MG63 (cell line): ENCODE measurements at regions not wholly inside any gene's neighbourhood (a gene's known extent, or its start where the extent isn't known, plus 50 kb on each side); places are given as distances from the start of the nearest gene placed in this dataset.
A peak's percentile ranks its signal among the peaks of the same experiment; 100 is the strongest.
"Not testable (repeated sequence)": the region's sequence is repeated elsewhere in the genome, so short reads cannot be mapped to it uniquely, and the experiment has no call there.

ENCODE experiments used
- DNase-seq: peaks from one replicate; pipeline ENCODE4 v3.0.0-alpha.2; 2020
- H3K27me3 ChIP-seq: fragments of 250-450 bp; sonication (Bioruptor Pico); 2 replicates; pipeline ENCODE4 v1.5.1; 2020; ENCODE audit warnings: mild to moderate bottlenecking, moderate library complexity
- H3K36me3 ChIP-seq: fragments of 250-450 bp; sonication (Bioruptor Pico); 2 replicates; pipeline ENCODE4 v1.5.1; 2020; ENCODE audit warnings: mild to moderate bottlenecking, moderate library complexity
- H3K4me3 ChIP-seq: fragments of 250-450 bp; sonication (Bioruptor Pico); 2 replicates; pipeline ENCODE4 v1.5.1; 2020; ENCODE audit warnings: mild to moderate bottlenecking, moderate library complexity
- H3K9me3 ChIP-seq: fragments of 250-450 bp; sonication (Bioruptor Pico); 2 replicates; pipeline ENCODE4 v1.5.1; 2020; ENCODE audit warnings: mild to moderate bottlenecking, moderate library complexity

DNA sequence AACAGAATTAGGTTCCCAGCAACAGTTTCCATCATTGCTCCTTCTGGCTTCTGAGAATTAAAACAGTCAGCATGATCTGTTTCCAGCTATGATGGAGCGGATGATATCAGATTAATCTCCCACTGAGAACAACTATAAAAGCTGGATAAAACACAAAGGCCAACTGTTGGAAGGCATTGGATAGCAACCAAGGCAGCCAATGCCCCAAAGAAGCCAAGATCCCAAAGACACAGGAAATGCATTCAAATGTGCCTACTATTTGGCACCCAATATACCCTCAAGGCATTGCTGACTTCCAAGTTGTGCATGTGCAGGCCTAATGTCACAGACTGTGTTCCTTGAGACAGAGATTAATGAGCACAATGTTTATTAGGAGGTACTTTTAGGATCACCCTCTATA is 259.3 kb downstream of the ARHGAP12 start:
- H3K4me3 ChIP-seq: no peak overlapping the region
- peaks cover 16% of the 10 kb centered on the region for H3K9me3 ChIP-seq
- DNase-seq: peak; percentile 84
- H3K36me3 ChIP-seq: no peaks in the 10 kb centered on the region
- no peaks in the 10 kb centered on the region for H3K27me3 ChIP-seq

DNA sequence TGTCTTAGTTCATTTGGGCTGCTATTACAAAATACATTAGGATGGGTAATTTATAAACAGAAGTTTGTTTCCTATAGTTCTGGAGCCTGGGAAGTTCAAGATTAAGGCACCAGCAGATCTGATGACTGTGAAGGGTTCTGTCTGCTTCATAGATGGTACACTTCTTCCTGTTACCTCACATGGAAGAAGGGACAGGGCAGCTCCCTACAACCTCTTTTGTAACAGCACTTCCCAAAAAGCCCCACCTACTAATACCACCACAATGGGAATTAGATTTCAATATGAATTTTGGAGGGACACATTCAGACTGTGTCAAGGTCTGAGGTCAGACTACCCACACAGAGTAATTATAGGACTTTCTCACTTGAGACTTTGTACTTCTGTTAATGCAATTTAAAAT is 260.3 kb downstream of the ARHGAP12 start:
- Histone ChIP-seq H3K4me3 (no peak overlapping the region), H3K36me3 (no peaks in the 10 kb centered on the region), H3K27me3 (no peaks in the 10 kb centered on the region), H3K9me3 (peaks cover 16% of the 10 kb centered on the region)
- no peak for DNase-seq

DNA sequence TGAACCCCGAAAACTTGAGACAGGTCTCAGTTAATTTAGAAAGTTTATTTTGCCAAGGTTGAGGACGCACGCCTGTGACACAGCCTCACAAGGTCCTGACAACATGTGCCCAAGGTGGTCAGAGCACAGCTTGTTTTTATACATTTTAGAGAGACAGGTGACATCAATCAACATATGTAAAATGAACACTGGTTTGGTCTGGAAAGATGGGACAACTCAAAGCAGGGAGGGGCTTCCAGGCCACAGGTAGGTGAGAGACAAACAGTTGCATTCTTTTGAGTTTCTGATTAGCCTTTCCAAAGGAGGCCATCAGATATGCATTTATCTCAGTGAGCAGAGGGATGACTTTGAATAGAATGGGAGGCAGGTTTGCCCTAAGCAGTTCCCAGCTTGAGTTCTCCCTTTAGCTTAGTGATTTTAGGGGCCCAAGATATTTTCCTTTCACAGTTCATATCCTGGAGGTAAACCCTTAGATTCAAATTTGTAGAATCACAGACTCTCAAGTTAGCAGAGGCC is 262.8 kb downstream of the ARHGAP12 start:
- not testable (repeated sequence) for H3K4me3 ChIP-seq, DNase-seq, H3K36me3 ChIP-seq, H3K9me3 ChIP-seq, H3K27me3 ChIP-seq

DNA sequence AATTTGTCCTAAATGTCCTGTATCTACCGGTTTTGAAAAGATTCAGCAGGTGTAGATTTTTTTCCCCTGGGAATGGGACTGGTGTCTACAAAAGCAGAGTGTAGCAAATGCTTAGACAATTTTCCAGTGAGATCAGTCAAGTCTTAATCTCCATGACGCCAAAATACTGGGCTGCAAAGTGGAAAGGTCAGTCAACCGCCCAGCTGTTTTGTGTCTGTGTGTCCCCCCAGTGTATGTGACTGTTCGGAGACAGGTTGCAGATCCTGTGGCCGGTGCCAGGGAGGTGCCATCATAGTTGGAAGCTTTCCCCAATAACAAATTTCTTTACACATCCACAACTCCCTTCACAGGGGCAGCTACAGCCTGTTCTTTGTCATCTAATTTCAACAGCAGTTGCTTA is 263.8 kb downstream of the ARHGAP12 start:
- no peak overlapping the region for H3K4me3 ChIP-seq
- no peak for DNase-seq
- H3K27me3 ChIP-seq: no peaks in the 10 kb centered on the region
- H3K36me3 ChIP-seq: no peaks in the 10 kb centered on the region
- no peaks in the 10 kb centered on the region for H3K9me3 ChIP-seq

DNA sequence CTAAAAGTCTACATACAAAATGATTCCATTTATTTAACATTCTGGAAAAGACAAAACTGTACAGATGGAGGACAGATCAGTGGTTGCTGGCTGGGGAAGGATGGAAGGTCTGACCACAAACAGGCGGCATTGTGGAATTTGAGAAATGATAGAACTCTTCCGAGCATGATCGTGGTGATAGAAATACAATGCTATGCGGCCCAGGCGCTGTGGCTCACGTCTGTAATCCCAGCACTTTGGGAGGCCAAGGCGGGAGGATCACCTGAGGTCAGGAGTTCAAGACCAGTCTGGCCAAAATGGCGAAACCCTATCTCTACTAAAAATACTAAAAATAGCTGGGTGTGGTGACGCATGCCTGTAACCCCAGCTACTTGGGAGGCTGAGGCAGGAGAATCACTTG is 264.6 kb downstream of the ARHGAP12 start:
- not testable (repeated sequence) for H3K4me3 ChIP-seq, H3K27me3 ChIP-seq

DNA sequence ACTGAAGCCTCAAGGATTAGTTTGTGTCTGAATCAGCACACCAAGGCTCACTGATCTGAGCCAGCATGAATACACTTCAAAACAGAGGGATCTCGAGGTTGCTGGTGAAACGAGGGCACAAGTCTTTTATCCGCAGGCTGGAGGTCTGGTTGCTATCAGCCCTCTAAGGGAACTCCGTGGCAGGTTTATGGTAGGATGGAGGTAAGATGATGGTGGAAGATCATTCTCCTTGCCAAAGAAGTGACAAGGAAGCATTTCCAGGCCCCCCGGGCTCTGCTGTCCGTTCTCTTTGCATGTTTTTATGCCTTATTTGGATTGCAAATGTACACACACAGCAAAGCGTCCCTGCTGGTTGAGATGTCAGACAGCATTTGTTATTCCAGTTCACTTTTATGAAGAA is 268.3 kb downstream of the ARHGAP12 start:
- H3K36me3 ChIP-seq: no peaks in the 10 kb centered on the region
- no peak overlapping the region for H3K4me3 ChIP-seq
- H3K9me3 ChIP-seq: no peaks in the 10 kb centered on the region
- no peak for DNase-seq
- H3K27me3 ChIP-seq: no peaks in the 10 kb centered on the region

More for the DNA sequence above, 264.6 kb downstream of the ARHGAP12 start:
- not testable (repeated sequence) for DNase-seq, H3K9me3 ChIP-seq, H3K36me3 ChIP-seq

DNA sequence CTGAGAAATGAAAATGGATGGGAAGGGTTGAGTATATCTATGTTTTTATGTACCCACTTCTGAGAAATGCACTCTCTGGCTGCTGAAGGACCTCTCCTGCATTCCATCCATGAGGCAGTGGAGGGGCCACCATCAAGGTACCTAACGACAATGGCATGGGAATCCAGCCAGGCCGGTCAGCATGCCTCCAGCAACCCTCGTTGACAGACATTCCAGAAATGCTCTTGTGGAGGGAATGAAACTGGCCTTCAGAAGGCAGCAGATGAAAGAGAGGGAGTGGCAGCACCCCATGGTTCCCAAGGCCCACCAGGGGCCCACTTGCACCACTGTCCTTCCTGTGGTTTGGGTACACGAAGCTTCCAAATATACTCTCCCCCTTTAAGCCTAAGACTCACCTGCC is 269.0 kb downstream of the ARHGAP12 start:
- H3K9me3 ChIP-seq: no peaks in the 10 kb centered on the region
- DNase-seq: no peak
- H3K27me3 ChIP-seq: no peaks in the 10 kb centered on the region
- no peaks in the 10 kb centered on the region for H3K36me3 ChIP-seq
- no peak overlapping the region for H3K4me3 ChIP-seq

DNA sequence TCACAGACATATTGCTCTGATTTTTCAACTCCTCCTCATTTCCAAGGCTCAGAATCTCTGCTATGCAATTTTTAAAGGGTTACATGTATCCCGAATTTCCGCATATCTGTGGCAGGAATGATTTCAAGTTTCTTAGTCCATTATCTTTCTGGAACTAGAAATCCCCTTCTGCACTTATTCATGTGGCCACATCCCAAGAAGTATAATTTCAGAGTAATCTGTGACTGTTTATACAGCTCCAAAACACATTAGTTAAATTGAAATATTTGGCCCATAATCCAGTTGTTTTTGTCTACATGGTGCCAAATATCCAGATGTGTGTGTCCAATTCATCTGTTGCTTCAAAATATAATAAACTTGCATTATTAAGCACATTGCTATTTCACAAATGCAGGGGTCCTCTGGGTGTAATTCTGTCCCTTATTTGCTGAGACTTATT is 271.2 kb downstream of the ARHGAP12 start:
- H3K36me3 ChIP-seq: no peaks in the 10 kb centered on the region
- no peak overlapping the region for H3K4me3 ChIP-seq
- DNase-seq: no peak
- no peaks in the 10 kb centered on the region for H3K27me3 ChIP-seq
- H3K9me3 ChIP-seq: no peaks in the 10 kb centered on the region

DNA sequence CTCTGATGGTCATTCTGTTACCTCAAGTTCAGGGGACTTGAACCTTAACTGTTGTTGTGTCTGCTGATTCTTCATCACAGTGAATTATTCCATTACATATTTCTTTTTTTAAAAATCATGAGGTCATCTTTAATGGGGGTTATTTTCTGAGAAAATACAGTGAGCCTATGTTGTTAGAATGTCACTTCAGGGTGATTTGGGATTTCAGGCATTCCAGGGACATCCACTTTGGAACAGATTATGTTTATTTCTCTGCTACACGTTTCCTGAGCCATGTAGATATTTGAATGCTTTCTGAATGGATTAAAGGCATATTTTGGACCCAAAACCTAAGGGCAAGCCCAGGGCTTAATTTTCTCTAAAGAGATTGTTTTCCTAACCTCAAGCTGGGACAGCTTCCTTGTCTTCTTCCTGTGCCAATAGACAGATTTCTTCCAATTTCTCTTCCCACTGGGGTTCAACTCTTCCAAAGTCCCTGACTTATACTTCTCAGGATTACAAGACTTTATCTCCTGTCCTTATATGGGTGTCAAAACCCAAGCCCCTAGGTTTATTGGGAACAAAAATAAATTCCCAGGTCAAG is 271.7 kb downstream of the ARHGAP12 start:
- Histone ChIP-seq H3K27me3 (no peaks in the 10 kb centered on the region), H3K36me3 (no peaks in the 10 kb centered on the region)

DNA sequence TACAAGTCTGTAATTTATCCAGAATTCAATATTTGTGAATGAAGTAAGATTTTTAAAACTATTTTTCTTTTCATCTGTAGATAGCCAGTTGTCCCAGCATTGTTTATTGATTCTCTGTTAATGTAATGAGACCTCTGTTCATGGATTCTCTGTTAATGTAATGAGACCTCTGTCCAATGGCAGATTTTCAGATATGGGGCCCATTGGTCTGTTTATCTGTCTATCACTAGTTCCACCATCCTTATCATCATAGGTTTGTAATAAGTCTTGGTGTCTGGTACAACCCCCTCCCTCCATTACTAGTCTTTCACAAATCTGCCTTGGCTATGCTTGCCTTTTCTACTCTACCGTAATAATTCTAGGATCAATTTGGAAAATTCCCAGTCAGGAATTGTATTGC is 276.6 kb downstream of the ARHGAP12 start:
- Histone ChIP-seq H3K4me3 (no peak overlapping the region), H3K27me3 (no peaks in the 10 kb centered on the region), H3K9me3 (no peaks in the 10 kb centered on the region), H3K36me3 (no peaks in the 10 kb centered on the region)
- DNase-seq: no peak

More for the DNA sequence above, 271.7 kb downstream of the ARHGAP12 start:
- DNase-seq: no peak
- no peaks in the 10 kb centered on the region for H3K9me3 ChIP-seq
- H3K4me3 ChIP-seq: no peak overlapping the region

DNA sequence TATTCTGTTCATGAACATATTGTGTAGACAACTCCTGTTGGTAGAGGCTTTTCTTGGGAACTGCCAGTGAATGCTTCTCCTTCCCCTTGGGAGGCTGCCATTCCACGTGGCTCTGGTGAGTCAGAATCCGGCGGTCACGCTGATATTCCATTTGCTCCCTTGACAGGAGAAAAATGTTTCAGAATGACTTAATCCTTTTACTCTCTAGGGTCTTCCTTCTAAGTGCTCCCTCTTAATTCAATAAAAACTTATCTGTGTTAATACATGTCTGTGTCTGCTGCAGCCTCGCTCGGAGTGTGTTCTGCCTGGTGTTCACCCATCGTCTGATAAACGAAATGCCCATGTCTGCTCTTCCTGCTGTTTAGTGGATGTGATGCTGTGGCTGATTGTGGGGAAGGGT is 278.6 kb downstream of the ARHGAP12 start:
- DNase-seq: peak; percentile 89
- H3K9me3 ChIP-seq: no peaks in the 10 kb centered on the region
- H3K36me3 ChIP-seq: no peaks in the 10 kb centered on the region
- no peak overlapping the region for H3K4me3 ChIP-seq
- no peaks in the 10 kb centered on the region for H3K27me3 ChIP-seq

DNA sequence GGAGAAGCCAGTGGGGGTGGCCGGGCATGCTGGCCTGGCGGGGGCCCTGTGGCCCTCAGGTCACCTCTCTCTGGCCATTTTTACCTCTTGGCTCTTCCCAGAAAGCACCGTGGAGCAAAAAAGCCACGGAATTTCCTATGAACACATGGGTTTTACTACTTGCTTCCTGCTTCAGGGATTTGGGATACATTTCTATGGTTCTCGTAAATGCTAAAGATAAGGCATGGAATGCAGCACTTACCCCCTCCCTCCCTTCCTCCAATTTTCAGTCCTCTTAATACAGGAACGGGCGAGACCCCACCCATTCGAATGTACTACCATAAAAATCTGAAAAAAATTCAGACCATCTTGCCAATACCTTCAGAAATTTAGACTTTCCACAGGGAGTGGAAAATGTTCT is 279.7 kb downstream of the ARHGAP12 start:
- H3K9me3 ChIP-seq: no peaks in the 10 kb centered on the region
- H3K36me3 ChIP-seq: no peaks in the 10 kb centered on the region
- no peak for DNase-seq
- no peaks in the 10 kb centered on the region for H3K27me3 ChIP-seq
- H3K4me3 ChIP-seq: no peak overlapping the region

DNA sequence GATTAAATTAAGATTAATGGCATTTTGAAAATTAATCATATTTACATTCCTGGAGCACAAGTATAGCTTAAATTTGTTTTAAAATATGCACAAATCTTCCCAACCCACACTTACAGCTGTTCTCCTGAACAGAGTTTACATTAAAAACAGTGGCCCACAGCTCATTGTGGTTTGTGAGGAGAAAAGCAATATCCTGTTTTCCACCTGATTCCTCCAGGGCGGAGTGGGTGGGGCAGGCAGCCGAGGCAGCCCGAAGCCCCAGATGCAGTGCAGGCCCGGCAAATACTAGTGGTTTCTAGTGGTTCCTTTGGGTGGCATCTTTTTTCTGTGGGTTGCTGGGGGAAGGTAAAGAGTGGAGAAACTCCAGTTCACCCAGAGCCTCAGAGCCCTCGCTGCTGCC is 280.8 kb downstream of the ARHGAP12 start:
- Histone ChIP-seq H3K9me3 (no peaks in the 10 kb centered on the region), H3K36me3 (no peaks in the 10 kb centered on the region), H3K4me3 (no peak overlapping the region), H3K27me3 (no peaks in the 10 kb centered on the region)
- DNase-seq: no peak

DNA sequence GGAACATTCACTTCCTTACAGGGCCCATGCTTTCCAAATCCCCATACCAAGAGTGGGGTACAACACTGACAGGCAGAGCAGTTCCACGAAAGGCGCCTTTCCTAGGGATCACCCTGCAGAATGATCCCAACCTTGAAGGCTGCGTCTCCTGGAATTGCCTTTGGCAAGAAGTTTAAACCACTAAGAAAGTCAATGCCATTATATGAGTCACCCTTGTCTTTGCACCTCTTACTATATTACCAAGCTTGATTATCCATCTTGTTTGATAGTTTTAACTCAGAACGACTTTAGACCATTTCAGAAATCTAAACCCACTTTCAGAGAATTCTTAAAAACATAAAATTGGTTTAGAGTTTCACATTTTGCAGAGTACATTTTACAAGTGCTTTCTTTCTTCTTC is 282.1 kb downstream of the ARHGAP12 start:
- peaks cover 4% of the 10 kb centered on the region; the same call in 1 of the 2 replicates for H3K9me3 ChIP-seq
- no peak overlapping the region for H3K4me3 ChIP-seq
- H3K27me3 ChIP-seq: no peaks in the 10 kb centered on the region
- no peak for DNase-seq
- no peaks in the 10 kb centered on the region for H3K36me3 ChIP-seq

DNA sequence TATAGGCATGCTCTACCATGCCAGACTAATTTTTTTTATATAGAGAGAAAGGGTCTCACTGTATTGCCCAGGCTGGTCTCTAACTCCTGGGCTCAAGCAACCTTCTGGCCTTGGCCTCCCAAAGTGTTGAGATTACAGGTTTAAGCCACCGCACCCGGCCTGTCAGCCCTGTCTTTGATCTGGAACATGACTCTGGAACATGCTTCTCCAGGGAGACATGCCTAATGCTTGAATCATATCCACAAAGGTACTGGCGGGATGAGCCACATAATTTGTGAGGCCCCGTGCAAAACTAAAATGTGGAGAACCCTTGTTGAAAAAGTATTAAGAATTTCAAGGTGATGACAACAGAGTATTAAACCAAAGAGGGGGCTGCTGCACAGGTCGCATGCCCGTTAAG is 282.8 kb downstream of the ARHGAP12 start:
- DNase-seq: no peak
- H3K4me3 ChIP-seq: no peak overlapping the region
- H3K9me3 ChIP-seq: peaks cover 4% of the 10 kb centered on the region; the same call in 1 of the 2 replicates
- no peaks in the 10 kb centered on the region for H3K36me3 ChIP-seq
- no peaks in the 10 kb centered on the region for H3K27me3 ChIP-seq

DNA sequence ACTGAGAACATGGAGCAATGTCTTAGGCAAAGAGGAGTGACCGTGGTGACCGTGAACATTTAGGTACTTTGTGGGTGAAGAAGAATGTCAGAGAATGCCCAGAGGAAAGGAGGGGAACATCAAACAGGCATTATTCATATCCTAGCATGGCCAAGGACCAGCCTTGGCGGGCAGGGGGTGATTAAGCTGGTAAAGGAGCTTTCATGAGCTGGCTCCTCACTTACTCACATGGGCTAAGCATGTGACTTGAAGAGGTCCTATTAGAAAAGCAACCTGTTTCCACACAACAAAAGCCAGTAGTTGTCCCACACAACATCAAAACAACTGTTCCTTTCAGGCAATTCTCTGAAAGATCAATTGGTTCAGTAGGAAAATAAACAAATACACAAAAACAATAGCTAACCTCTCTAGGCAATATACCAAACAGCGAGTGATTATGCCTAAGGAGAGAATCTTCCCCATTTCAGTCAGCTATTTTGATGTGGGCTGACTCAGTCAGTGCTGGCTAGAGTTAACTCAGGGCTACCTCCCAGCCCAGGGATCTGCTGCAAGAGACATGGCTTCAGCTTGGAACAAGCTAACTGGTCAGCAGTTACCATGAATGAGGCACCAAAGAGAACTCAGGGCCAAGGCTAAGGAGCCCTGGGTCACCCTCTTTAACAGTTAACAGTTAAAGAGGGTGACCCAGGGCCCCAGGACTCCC is 283.5 kb downstream of the ARHGAP12 start:
- peak; percentile 81 for DNase-seq
- H3K36me3 ChIP-seq: no peaks in the 10 kb centered on the region
- H3K9me3 ChIP-seq: peaks cover 4% of the 10 kb centered on the region; the same call in 1 of the 2 replicates
- no peaks in the 10 kb centered on the region for H3K27me3 ChIP-seq
- H3K4me3 ChIP-seq: no peak overlapping the region

DNA sequence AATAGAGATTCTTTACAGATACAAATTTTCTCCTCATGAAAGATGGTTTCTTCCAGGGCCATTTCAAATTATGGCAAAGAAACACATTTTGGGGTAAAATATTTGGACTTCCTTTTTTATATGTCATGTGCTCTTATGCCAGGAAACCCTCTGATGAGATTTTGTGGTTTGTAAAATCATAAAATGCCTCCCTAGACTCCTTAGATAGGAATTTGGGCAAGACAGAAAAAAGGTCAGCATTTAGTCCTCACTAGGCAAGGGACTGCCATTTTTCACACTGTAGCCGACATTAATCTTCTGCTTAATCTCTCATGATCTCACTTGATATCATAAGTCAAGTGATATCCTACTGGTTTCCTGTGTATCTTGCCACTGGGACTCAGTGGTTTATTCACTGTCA is 286.4 kb downstream of the ARHGAP12 start:
- H3K9me3 ChIP-seq: peaks cover 12% of the 10 kb centered on the region
- H3K36me3 ChIP-seq: no peaks in the 10 kb centered on the region
- H3K4me3 ChIP-seq: no peak overlapping the region
- DNase-seq: no peak
- no peaks in the 10 kb centered on the region for H3K27me3 ChIP-seq

DNA sequence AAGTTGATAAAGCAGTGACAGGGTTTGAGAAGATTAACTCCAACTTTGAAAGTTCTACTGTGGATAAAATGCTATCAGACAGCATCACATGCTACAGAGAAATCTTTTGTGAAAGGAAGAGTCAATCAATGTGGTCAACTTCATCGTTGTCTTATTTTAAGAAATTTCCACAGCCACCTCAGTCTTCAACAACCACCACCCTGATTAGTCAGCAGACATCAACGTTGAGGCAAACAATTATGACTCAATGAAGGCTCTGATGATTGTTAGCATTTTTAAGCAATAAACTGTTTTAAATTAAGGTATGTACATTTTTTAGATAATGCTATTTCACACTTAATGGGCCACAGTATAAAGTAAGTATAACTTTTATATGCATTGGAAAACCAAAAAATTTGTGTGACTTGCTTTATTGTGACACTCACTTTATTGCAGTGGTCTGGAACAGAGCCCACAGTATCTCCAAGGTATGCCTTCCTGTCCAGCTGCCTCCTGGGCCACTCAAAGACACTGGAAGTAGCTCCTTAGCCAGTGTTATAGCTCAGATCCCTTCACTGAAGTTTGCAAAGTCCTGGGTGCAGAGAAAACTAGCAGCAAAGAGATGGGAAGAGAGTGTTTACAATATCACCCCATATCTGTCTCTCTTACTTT is 293.1 kb downstream of the ARHGAP12 start:
- Histone ChIP-seq H3K36me3 (no peaks in the 10 kb centered on the region), H3K27me3 (no peaks in the 10 kb centered on the region)
- no peak for DNase-seq

More for the DNA sequence above, 293.1 kb downstream of the ARHGAP12 start:
- Histone ChIP-seq H3K4me3 (no peak overlapping the region), H3K9me3 (peaks cover 7% of the 10 kb centered on the region)
